ENCODE measurements at regions not wholly inside any gene's neighbourhood (a gene's known extent, or its start where the extent isn't known, plus 50 kb on each side); places are given as distances from the start of the nearest gene placed in this dataset.

- no peaks in the 10 kb centered on the region for H3K79me2 ChIP-seq (ENCODE audit: control insufficient read depth, insufficient read depth, low read length)
- no peak overlapping the region for H2AFZ ChIP-seq (ENCODE audit: control insufficient read depth, low read length)
- no peaks in the 10 kb centered on the region for H3K9me1 ChIP-seq (ENCODE audit: control insufficient read depth, extremely low read depth, insufficient read depth, low read length)
- H3K27ac ChIP-seq (ENCODE audit: control insufficient read depth, insufficient read depth, low read length): no peak overlapping the region
- no peaks in the 10 kb centered on the region for H3K36me3 ChIP-seq (ENCODE audit: control insufficient read depth in 2 of 2, extremely low read depth in 1 of 2, insufficient read depth in 2 of 2, low read length in 2 of 2)
- no peaks in the 10 kb centered on the region for H3K9me3 ChIP-seq (ENCODE audit: control insufficient read depth, low read depth, low read length)
- FAIRE-seq (no peak), DNase-seq (ENCODE audit: low read depth, low spot score) (no peak)
- H3K4me3 ChIP-seq (ENCODE audit: control insufficient read depth in 2 of 3, extremely low read depth in 1 of 3, insufficient read depth in 2 of 3, low read depth in 1 of 3, low read length in 3 of 3): no peak overlapping the region
- peaks cover 3% of the 10 kb centered on the region for H3K4me1 ChIP-seq (ENCODE audit: control insufficient read depth, extremely low read depth, insufficient read depth, low read length)
- H4K20me1 ChIP-seq (ENCODE audit: control insufficient read depth, extremely low read depth, insufficient read depth, low read length): no peaks in the 10 kb centered on the region
- dilution Hi-C loops (cut with MboI; ENCODE audit: extremely low pct_ligation_motif_present, low sequenced_read_pairs): no loop called here
- H3K27me3 ChIP-seq (ENCODE audit: control insufficient read depth, extremely low read depth, insufficient read depth, low read length): peaks cover 13% of the 10 kb centered on the region
- TF ChIP-seq CTCF (optimal IDR thresholded peaks at IDR 0.05 in 1 of 3, IDR thresholded peaks at IDR 0.05 in 1 of 3, conservative IDR thresholded peaks at IDR 0.05 in 1 of 3; ENCODE audit: extremely low read depth in 1 of 3, insufficient read depth in 2 of 3, low read length in 3 of 3) (no peak), EZH2 (IDR thresholded peaks at IDR 0.05; ENCODE audit: low read length) (no peak)
- no peak overlapping the region for H3K9ac ChIP-seq (ENCODE audit: control insufficient read depth, extremely low read depth, insufficient read depth, low read length)
- H3K4me2 ChIP-seq (ENCODE audit: control insufficient read depth, extremely low read depth, insufficient read depth, low read depth, low read length): peak overlapping the region; percentile 5
Measured at GRCh38 chr19:29873801-29874575, 62.2 kb downstream of the CCNE1 start.

GRCh38 chr19:29875931-29876330 is 64.1 kb downstream of the CCNE1 start:
- peaks cover 3% of the 10 kb centered on the region for H3K4me1 ChIP-seq (ENCODE audit: control insufficient read depth, extremely low read depth, insufficient read depth, low read length)
- no peak overlapping the region for H3K4me3 ChIP-seq (ENCODE audit: control insufficient read depth in 2 of 3, extremely low read depth in 1 of 3, insufficient read depth in 2 of 3, low read depth in 1 of 3, low read length in 3 of 3)
- H3K9me3 ChIP-seq (ENCODE audit: control insufficient read depth, low read depth, low read length): no peaks in the 10 kb centered on the region
- no peak for TF ChIP-seq CTCF (optimal IDR thresholded peaks at IDR 0.05 in 1 of 3, IDR thresholded peaks at IDR 0.05 in 1 of 3, conservative IDR thresholded peaks at IDR 0.05 in 1 of 3; ENCODE audit: extremely low read depth in 1 of 3, insufficient read depth in 2 of 3, low read length in 3 of 3)
- no peak for TF ChIP-seq EZH2 (IDR thresholded peaks at IDR 0.05; ENCODE audit: low read length)
- dilution Hi-C loops (cut with MboI; ENCODE audit: extremely low pct_ligation_motif_present, low sequenced_read_pairs): no loop called here
- H3K27ac ChIP-seq (ENCODE audit: control insufficient read depth, insufficient read depth, low read length): no peak overlapping the region
- no peaks in the 10 kb centered on the region for H4K20me1 ChIP-seq (ENCODE audit: control insufficient read depth, extremely low read depth, insufficient read depth, low read length)
- DNase-seq (ENCODE audit: low read depth, low spot score): no peak
- no peaks in the 10 kb centered on the region for H3K36me3 ChIP-seq (ENCODE audit: control insufficient read depth in 2 of 2, extremely low read depth in 1 of 2, insufficient read depth in 2 of 2, low read length in 2 of 2)
- H3K27me3 ChIP-seq (ENCODE audit: control insufficient read depth, extremely low read depth, insufficient read depth, low read length): peaks cover 13% of the 10 kb centered on the region
- H3K79me2 ChIP-seq (ENCODE audit: control insufficient read depth, insufficient read depth, low read length): no peaks in the 10 kb centered on the region
- no peak overlapping the region for H2AFZ ChIP-seq (ENCODE audit: control insufficient read depth, low read length)
- H3K9ac ChIP-seq (ENCODE audit: control insufficient read depth, extremely low read depth, insufficient read depth, low read length): no peak overlapping the region
- no peak overlapping the region for H3K4me2 ChIP-seq (ENCODE audit: control insufficient read depth, extremely low read depth, insufficient read depth, low read depth, low read length)
- no peak for FAIRE-seq
- H3K9me1 ChIP-seq (ENCODE audit: control insufficient read depth, extremely low read depth, insufficient read depth, low read length): no peaks in the 10 kb centered on the region

Data from keratinocyte (primary cell).